ENCODE measurements at regions not wholly inside any gene's neighbourhood (a gene's known extent, or its start where the extent isn't known, plus 50 kb on each side); places are given as distances from the start of the nearest gene placed in this dataset.
"Not testable (repeated sequence)": the region's sequence is repeated elsewhere in the genome, so short reads cannot be mapped to it uniquely, and the experiment has no call there.

- TF ChIP-seq JUNB, BCL3 (IDR thresholded peaks at IDR 0.05): not testable (repeated sequence)
Observed at GRCh38 chr16:90166679-90167556, 89.8 kb upstream of the PRDM7 start.
